GM12891 (cell line): ENCODE measurements at regions not wholly inside any gene's neighbourhood (a gene's known extent, or its start where the extent isn't known, plus 50 kb on each side); places are given as distances from the start of the nearest gene placed in this dataset.

ENCODE experiments used
- DNase-seq: peaks from one replicate; pipeline ENCODE4 v3.0.0; 2011; ENCODE audit warnings: low spot score; ENCODE audit not compliant: insufficient read length
- FAIRE-seq: peaks from 2 replicates; lab custom pipeline; 2011; peaks lifted over from hg19 to GRCh38; lab: Jason Lieb, UNC
- PAX5 ChIP-seq: IDR thresholded peaks from 2 replicates; pipeline ENCODE4 v1.6.1; 2011; ENCODE audit warnings: low read length, moderate library complexity, mild to moderate bottlenecking; ENCODE audit not compliant: insufficient read depth, severe bottlenecking
- POLR2A ChIP-seq: IDR thresholded peaks from 2 replicates; pipeline ENCODE4 v1.6.1; 2011; ENCODE audit warnings: low read depth, low read length, control low read depth
- POLR2AphosphoS5 ChIP-seq: IDR thresholded peaks from 2 replicates; pipeline ENCODE4 v1.6.1; 2011; ENCODE audit warnings: low read depth, low read length, control low read depth
- POU2F2 ChIP-seq: IDR thresholded peaks from 2 replicates; pipeline ENCODE4 v1.6.1; 2011; ENCODE audit warnings: low read depth, mild to moderate bottlenecking, control low read depth, low read length, moderate library complexity
- SPI1 ChIP-seq: IDR thresholded peaks from 2 replicates; pipeline ENCODE4 v1.6.1; 2011; ENCODE audit warnings: low read depth, low read length, control low read depth
- TAF1 ChIP-seq: IDR thresholded peaks from 2 replicates; pipeline ENCODE4 v1.6.1; 2011; ENCODE audit warnings: low read depth, low read length, control low read depth

- FAIRE-seq = no peak
- DNase-seq = no peak
Observed at GRCh38 chr16:31819386-31819785, 54.2 kb upstream of the ZNF267 start.

GRCh38 chr16:31819948-31820347 is 53.7 kb upstream of the ZNF267 start:
- FAIRE-seq (no peak), DNase-seq (no peak)
- TF ChIP-seq POU2F2 (no peak), PAX5 (no peak), SPI1 (no peak), TAF1 (no peak), POLR2AphosphoS5 (no peak), POLR2A (no peak)

More at GRCh38 chr16:31819386-31819785, 54.2 kb upstream of the ZNF267 start:
- TF ChIP-seq POU2F2 (no peak), SPI1 (no peak), TAF1 (no peak)
